ENCODE measurements at regions not wholly inside any gene's neighbourhood (a gene's known extent, or its start where the extent isn't known, plus 50 kb on each side); places are given as distances from the start of the nearest gene placed in this dataset.
A peak's percentile ranks its signal among the peaks of the same experiment; 100 is the strongest.

DNA sequence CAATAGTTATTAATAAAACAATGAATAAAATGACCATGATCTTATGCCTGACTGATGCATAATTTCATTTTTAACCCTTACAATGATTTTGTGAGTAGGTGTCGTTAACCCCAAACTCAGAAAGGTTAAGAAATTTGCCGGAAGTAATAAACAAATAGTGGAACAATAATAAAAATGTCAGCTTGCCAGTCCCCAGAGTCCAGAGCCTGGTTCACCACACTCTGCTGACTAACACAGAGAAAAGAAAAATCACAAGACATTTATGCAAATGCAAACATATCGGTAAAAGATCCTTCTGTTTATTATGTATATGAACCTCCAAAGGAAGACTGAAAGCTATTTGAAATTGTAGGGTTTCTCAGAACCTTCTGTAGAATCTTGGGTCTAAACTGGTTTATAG lies 563.7 kb downstream of the EFNB2 start:
- Histone ChIP-seq H3K4me3 (peak overlapping the region in 1 of 2 donors; percentile 9), H3K27me3 (no peaks in the 10 kb centered on the region), H3K27ac (no peak overlapping the region), H3K9me3 (no peaks in the 10 kb centered on the region), H3K36me3 (no peaks in the 10 kb centered on the region), H3K4me1 (peaks cover 20% of the 10 kb centered on the region)
- TF ChIP-seq POLR2A (IDR thresholded peaks at IDR 0.05) = no peak
- TF ChIP-seq POLR2AphosphoS5 (IDR thresholded peaks at IDR 0.05; ENCODE audit: insufficient read depth in 1 of 2, low read depth in 1 of 2) = no peak
- TF ChIP-seq, protein P1, sequence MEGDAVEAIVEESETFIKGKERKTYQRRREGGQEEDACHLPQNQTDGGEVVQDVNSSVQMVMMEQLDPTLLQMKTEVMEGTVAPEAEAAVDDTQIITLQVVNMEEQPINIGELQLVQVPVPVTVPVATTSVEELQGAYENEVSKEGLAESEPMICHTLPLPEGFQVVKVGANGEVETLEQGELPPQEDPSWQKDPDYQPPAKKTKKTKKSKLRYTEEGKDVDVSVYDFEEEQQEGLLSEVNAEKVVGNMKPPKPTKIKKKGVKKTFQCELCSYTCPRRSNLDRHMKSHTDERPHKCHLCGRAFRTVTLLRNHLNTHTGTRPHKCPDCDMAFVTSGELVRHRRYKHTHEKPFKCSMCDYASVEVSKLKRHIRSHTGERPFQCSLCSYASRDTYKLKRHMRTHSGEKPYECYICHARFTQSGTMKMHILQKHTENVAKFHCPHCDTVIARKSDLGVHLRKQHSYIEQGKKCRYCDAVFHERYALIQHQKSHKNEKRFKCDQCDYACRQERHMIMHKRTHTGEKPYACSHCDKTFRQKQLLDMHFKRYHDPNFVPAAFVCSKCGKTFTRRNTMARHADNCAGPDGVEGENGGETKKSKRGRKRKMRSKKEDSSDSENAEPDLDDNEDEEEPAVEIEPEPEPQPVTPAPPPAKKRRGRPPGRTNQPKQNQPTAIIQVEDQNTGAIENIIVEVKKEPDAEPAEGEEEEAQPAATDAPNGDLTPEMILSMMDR (IDR thresholded peaks at IDR 0.05) = no peak
- no peak for DNase-seq (ENCODE audit: extremely low spot score in 2 of 2)
- intact Hi-C loops (cut with DNase I) = no loop called here

DNA sequence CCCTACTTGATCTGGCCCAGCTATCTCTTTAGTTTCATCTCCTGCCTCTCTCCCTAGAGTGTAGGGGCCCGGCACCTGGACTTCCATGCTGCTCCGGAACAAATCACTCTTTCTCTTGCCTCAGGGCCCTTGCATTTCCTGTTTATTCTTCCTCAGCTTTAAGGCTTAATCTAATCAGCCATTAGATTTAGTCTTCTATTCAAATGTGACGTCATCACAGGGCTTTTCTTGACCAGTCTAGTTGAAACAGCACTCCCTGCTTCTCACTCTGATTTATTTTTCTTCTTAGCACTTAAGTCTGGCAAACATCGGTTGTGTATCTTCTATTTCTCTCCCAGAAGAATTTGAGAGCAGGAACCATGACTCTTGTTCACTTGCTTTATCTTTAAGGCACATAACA lies 564.1 kb downstream of the EFNB2 start:
- Histone ChIP-seq H3K4me1 (peaks cover 20% of the 10 kb centered on the region), H3K4me3 (no peak overlapping the region), H3K27me3 (no peaks in the 10 kb centered on the region), H3K27ac (no peak overlapping the region), H3K9me3 (no peaks in the 10 kb centered on the region), H3K36me3 (no peaks in the 10 kb centered on the region)
- TF ChIP-seq, protein P1 (IDR thresholded peaks at IDR 0.05) = no peak
- TF ChIP-seq POLR2AphosphoS5 (IDR thresholded peaks at IDR 0.05; ENCODE audit: insufficient read depth in 1 of 2, low read depth in 1 of 2) (no peak), POLR2A (IDR thresholded peaks at IDR 0.05) (no peak)
- intact Hi-C loops (cut with DNase I) = no loop called here
- no peak for DNase-seq (ENCODE audit: extremely low spot score in 2 of 2)

DNA sequence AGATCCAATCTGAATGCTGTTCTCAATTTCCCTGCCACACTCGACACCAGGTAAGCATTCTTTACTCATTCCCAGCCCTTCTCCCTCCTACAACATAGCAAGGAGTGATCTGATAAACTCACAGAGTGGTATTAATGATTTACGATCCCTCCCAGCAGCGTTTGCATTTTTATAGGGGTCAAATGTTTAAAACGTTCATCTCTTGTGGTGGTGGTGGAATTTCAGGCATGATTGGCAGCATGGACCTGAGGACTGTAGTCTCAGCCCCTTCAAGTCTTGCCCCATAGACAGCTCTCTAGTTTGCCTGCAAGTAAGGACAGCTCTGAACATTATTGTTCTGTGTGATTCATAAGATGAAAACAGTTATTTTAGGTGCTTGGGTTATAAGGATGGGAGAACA lies 565.7 kb downstream of the EFNB2 start:
- peaks cover 20% of the 10 kb centered on the region for H3K4me1 ChIP-seq
- no peak overlapping the region for H3K27ac ChIP-seq
- peak in 1 of 2 donors; percentile 11 for DNase-seq (ENCODE audit: extremely low spot score in 2 of 2)
- no peaks in the 10 kb centered on the region for H3K36me3 ChIP-seq
- H3K27me3 ChIP-seq = no peaks in the 10 kb centered on the region
- TF ChIP-seq POLR2A (IDR thresholded peaks at IDR 0.05) = no peak
- TF ChIP-seq POLR2AphosphoS5 (IDR thresholded peaks at IDR 0.05; ENCODE audit: insufficient read depth in 1 of 2, low read depth in 1 of 2) = no peak
- H3K9me3 ChIP-seq = no peaks in the 10 kb centered on the region
- H3K4me3 ChIP-seq = no peak overlapping the region
- intact Hi-C loops (cut with DNase I) = no loop called here

DNA sequence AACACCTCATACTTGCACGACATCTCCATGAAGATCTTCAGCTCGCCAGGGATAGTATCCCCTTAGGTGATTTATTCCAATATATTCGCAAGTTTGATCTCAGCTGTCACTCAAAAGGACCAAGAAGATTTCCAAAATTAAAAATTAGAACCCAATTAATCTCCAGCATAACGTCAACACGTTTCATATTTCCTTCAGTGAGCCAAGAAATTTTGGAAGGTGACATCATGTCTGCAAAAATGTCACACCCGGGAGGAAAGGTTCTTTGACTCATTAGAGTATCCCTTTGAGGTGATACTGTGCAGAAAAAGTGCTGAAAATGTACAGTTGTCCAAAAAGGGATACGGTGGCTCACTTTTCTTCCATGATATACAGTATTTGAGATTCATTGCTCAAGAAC lies 569.6 kb downstream of the EFNB2 start:
- Histone ChIP-seq H3K36me3 (no peaks in the 10 kb centered on the region), H3K27me3 (no peaks in the 10 kb centered on the region), H3K4me1 (no peaks in the 10 kb centered on the region), H3K27ac (no peak overlapping the region), H3K9me3 (no peaks in the 10 kb centered on the region), H3K4me3 (no peak overlapping the region)
- intact Hi-C loops (cut with DNase I) = no loop called here
- TF ChIP-seq, protein P1 (IDR thresholded peaks at IDR 0.05) = no peak
- no peak for TF ChIP-seq POLR2A (IDR thresholded peaks at IDR 0.05)
- TF ChIP-seq POLR2AphosphoS5 (IDR thresholded peaks at IDR 0.05; ENCODE audit: insufficient read depth in 1 of 2, low read depth in 1 of 2) = no peak
- DNase-seq (ENCODE audit: extremely low spot score in 2 of 2) = no peak

DNA sequence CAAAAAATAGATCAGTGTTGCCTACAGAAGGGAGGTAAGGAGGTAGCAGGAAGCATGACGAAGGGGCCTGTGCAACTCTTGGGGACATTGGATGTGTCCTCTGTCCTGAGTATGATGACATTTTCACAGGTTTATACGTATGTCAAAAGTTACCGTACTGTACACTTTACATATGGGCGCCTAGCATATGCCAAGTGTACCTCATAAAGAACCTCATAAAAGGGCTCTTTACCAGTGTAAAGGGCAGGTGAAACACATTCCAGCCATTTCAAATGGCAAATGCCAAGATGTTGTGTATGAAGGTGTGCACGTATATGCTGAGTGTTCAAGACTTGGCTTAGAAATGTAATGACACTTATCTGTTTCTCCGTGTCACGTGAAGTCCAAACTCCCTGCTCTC lies 573.4 kb downstream of the EFNB2 start:
- no peaks in the 10 kb centered on the region for H3K9me3 ChIP-seq
- H3K27me3 ChIP-seq = no peaks in the 10 kb centered on the region
- H3K4me3 ChIP-seq = no peak overlapping the region
- no peak overlapping the region for H3K27ac ChIP-seq
- TF ChIP-seq POLR2A (IDR thresholded peaks at IDR 0.05) (no peak), POLR2AphosphoS5 (IDR thresholded peaks at IDR 0.05; ENCODE audit: insufficient read depth in 1 of 2, low read depth in 1 of 2) (no peak)
- TF ChIP-seq, protein P1 (IDR thresholded peaks at IDR 0.05) = no peak
- intact Hi-C loops (cut with DNase I) = no loop called here
- H3K36me3 ChIP-seq = no peaks in the 10 kb centered on the region
- H3K4me1 ChIP-seq = no peaks in the 10 kb centered on the region
- no peak for DNase-seq (ENCODE audit: extremely low spot score in 2 of 2)

All from vagina (tissue), 2 donors.